Loucy (cell line): ENCODE measurements at regions not wholly inside any gene's neighbourhood (a gene's known extent, or its start where the extent isn't known, plus 50 kb on each side); places are given as distances from the start of the nearest gene placed in this dataset.

ENCODE experiments used
- H2AFZ ChIP-seq: fragments of 200-600 bp; sonication (generic); 2 replicates; pipeline ENCODE4 v1.6.0; 2016; ENCODE audit warnings: antibody characterized with exemption, mild to moderate bottlenecking, low read length, moderate library complexity
- H3F3A ChIP-seq: fragments of 200-600 bp; 2 replicates; pipeline ENCODE4 v1.6.0; 2016; ENCODE audit warnings: antibody characterized with exemption, low read depth, mild to moderate bottlenecking
- H3K27me3 ChIP-seq: fragments of 200-600 bp; sonication (generic); 2 replicates; pipeline ENCODE4 v1.6.1; 2014; ENCODE audit warnings: low read length, mild to moderate bottlenecking; ENCODE audit not compliant: insufficient read depth, poor library complexity, severe bottlenecking
- H3K36me3 ChIP-seq: fragments of 200-600 bp; sonication (generic); 2 replicates; pipeline ENCODE4 v1.6.1; 2016; ENCODE audit warnings: low read length; ENCODE audit not compliant: insufficient read depth
- H3K4me1 ChIP-seq: fragments of 200-600 bp; sonication (generic); 2 replicates; pipeline ENCODE4 v1.5.1; 2014; ENCODE audit warnings: low read length, mild to moderate bottlenecking; ENCODE audit not compliant: insufficient read depth, poor library complexity, severe bottlenecking
- H3K4me2 ChIP-seq: fragments of 200-600 bp; sonication (generic); 2 replicates; pipeline ENCODE4 v1.6.0; 2014; ENCODE audit warnings: antibody characterized with exemption, low read length, low read depth, mild to moderate bottlenecking; ENCODE audit not compliant: poor library complexity, severe bottlenecking
- H3K4me3 ChIP-seq: fragments of 200-600 bp; sonication (generic); 2 replicates; pipeline ENCODE4 v1.5.1; 2014; ENCODE audit warnings: low read length, mild to moderate bottlenecking, mixed read lengths; ENCODE audit not compliant: poor library complexity, severe bottlenecking
- H3K79me2 ChIP-seq: fragments of 200-600 bp; sonication (generic); 2 replicates; pipeline ENCODE4 v1.6.1; 2014; ENCODE audit warnings: low read length; ENCODE audit not compliant: insufficient read depth
- H3K9ac ChIP-seq: fragments of 200-600 bp; sonication (generic); 2 replicates; pipeline ENCODE4 v1.6.0; 2014; ENCODE audit warnings: mild to moderate bottlenecking, low read depth, low read length, moderate library complexity; ENCODE audit not compliant: poor library complexity, severe bottlenecking
- H3K9me2 ChIP-seq: fragments of 200-600 bp; sonication (generic); replicated peaks from 2 replicates; pipeline ENCODE4 v1.6.1; 2016; ENCODE audit warnings: low read depth, low read length, mixed read lengths
- H3K9me3 ChIP-seq: fragments of 200-600 bp; sonication (generic); 2 replicates; pipeline ENCODE4 v1.6.1; 2014; ENCODE audit warnings: mild to moderate bottlenecking, antibody characterized with exemption, low read length, low read depth; ENCODE audit not compliant: insufficient read depth
- H4K20me1 ChIP-seq: fragments of 200-600 bp; sonication (generic); 2 replicates; pipeline ENCODE4 v1.6.0; 2014; ENCODE audit warnings: antibody characterized with exemption, low read length, mild to moderate bottlenecking; ENCODE audit not compliant: insufficient read depth, poor library complexity, severe bottlenecking
- CTCF ChIP-seq: fragments of 200-600 bp; sonication (generic); conservative IDR thresholded peaks from 2 replicates; pipeline ENCODE4 v1.5.1; 2014; ENCODE audit warnings: mild to moderate bottlenecking, antibody characterized with exemption, low read length
- EZH2phosphoT487 ChIP-seq: fragments of 200-600 bp; IDR thresholded peaks from 2 replicates; pipeline ENCODE4 v1.6.1; 2018; ENCODE audit warnings: antibody characterized with exemption, mild to moderate bottlenecking, moderate library complexity, borderline replicate concordance

DNA sequence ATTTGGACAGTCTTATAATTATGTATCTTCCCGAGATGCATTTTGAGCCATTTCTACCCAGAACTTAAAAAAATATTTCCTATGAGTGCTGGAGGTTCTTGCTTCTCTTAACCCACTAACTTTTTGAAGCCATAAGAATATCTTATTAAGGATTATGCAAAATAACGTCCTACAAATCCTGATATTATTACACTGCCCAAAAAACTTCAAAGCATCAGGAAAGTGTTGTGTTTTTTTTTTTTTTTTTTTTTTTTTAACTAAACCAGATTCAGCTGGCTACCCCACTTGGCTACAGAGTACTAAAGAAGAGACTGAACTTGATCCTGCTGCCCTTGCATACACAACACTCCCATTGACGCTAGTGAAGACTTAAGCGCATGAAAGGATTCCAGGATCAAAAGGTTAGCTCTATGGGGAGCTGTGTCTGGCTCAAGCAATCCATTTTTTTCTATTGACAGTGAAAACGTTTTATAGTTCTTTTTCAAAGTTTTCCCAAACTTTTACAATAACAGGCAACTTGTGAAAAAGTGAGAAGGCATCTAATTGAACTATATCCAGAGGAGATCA lies 141.4 kb downstream of the KCNRG start:
- H3K9me2 ChIP-seq: no peaks in the 10 kb centered on the region
- TF ChIP-seq EZH2phosphoT487 (no peak), CTCF (no peak)
- H3K27me3 ChIP-seq: no peaks in the 10 kb centered on the region
- H4K20me1 ChIP-seq: no peaks in the 10 kb centered on the region
- H3K79me2 ChIP-seq: no peaks in the 10 kb centered on the region
- peaks cover 16% of the 10 kb centered on the region for H3K4me1 ChIP-seq
- H3K36me3 ChIP-seq: no peaks in the 10 kb centered on the region
- H3F3A ChIP-seq: no peaks in the 10 kb centered on the region
- H3K9me3 ChIP-seq: no peaks in the 10 kb centered on the region
- H3K4me2 ChIP-seq: no peak overlapping the region
- no peak overlapping the region for H2AFZ ChIP-seq
- H3K9ac ChIP-seq: no peak overlapping the region
- H3K4me3 ChIP-seq: no peak overlapping the region

- H3K9me2 ChIP-seq: no peaks in the 10 kb centered on the region
- H3K36me3 ChIP-seq: no peaks in the 10 kb centered on the region
- no peak overlapping the region for H3K9ac ChIP-seq
- H3K9me3 ChIP-seq: no peaks in the 10 kb centered on the region
- H3K4me1 ChIP-seq: peaks cover 3% of the 10 kb centered on the region
- H2AFZ ChIP-seq: peak overlapping the region; percentile 14; the same call in 1 of the 2 replicates
- TF ChIP-seq CTCF (no peak), EZH2phosphoT487 (no peak)
- H3K27me3 ChIP-seq: no peaks in the 10 kb centered on the region
- no peak overlapping the region for H3K4me3 ChIP-seq
- H3K79me2 ChIP-seq: no peaks in the 10 kb centered on the region
- H4K20me1 ChIP-seq: no peaks in the 10 kb centered on the region
- H3F3A ChIP-seq: no peaks in the 10 kb centered on the region
- H3K4me2 ChIP-seq: no peak overlapping the region
Observed at GRCh38 chr13:50158385-50159165, 143.3 kb downstream of the KCNRG start.

DNA sequence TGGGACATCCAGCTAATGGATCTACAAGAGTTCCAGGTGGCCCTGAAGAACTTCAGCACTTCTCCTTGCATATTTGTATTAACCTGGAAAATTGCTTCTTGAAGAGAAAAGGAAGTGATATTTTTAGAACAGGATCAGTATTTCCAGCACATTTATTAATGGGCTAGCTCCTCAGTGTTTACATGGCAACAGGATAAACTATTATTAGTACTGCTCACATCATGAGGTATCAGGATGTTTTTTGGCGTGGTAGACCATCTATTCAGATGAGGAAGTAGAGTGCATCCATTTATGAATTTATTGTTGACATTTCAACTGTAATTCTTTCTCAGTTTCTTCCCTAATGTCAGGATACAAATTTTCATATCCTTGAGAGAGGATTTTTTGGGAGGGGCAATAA lies 144.4 kb downstream of the KCNRG start:
- H3K4me3 ChIP-seq: no peak overlapping the region
- H3K27me3 ChIP-seq: no peaks in the 10 kb centered on the region
- H3F3A ChIP-seq: no peaks in the 10 kb centered on the region
- no peaks in the 10 kb centered on the region for H3K9me2 ChIP-seq
- H2AFZ ChIP-seq: no peak overlapping the region
- no peaks in the 10 kb centered on the region for H3K36me3 ChIP-seq
- no peak for TF ChIP-seq CTCF
- TF ChIP-seq EZH2phosphoT487: no peak
- no peak overlapping the region for H3K4me2 ChIP-seq
- H3K79me2 ChIP-seq: no peaks in the 10 kb centered on the region
- H3K4me1 ChIP-seq: no peaks in the 10 kb centered on the region
- H4K20me1 ChIP-seq: no peaks in the 10 kb centered on the region
- no peak overlapping the region for H3K9ac ChIP-seq
- H3K9me3 ChIP-seq: no peaks in the 10 kb centered on the region
